ENCODE measurements at regions not wholly inside any gene's neighbourhood (a gene's known extent, or its start where the extent isn't known, plus 50 kb on each side); places are given as distances from the start of the nearest gene placed in this dataset.

GRCh38 chr2:16615687-16616615, 49.7 kb downstream of the CYRIA start:
- TF ChIP-seq POLR2AphosphoS5 (IDR thresholded peaks at IDR 0.05; ENCODE audit: low read depth, low read length) (no peak), TAF1 (IDR thresholded peaks at IDR 0.05; ENCODE audit: borderline replicate concordance, insufficient read depth, low read length) (no peak)
- TF ChIP-seq, protein P1, sequence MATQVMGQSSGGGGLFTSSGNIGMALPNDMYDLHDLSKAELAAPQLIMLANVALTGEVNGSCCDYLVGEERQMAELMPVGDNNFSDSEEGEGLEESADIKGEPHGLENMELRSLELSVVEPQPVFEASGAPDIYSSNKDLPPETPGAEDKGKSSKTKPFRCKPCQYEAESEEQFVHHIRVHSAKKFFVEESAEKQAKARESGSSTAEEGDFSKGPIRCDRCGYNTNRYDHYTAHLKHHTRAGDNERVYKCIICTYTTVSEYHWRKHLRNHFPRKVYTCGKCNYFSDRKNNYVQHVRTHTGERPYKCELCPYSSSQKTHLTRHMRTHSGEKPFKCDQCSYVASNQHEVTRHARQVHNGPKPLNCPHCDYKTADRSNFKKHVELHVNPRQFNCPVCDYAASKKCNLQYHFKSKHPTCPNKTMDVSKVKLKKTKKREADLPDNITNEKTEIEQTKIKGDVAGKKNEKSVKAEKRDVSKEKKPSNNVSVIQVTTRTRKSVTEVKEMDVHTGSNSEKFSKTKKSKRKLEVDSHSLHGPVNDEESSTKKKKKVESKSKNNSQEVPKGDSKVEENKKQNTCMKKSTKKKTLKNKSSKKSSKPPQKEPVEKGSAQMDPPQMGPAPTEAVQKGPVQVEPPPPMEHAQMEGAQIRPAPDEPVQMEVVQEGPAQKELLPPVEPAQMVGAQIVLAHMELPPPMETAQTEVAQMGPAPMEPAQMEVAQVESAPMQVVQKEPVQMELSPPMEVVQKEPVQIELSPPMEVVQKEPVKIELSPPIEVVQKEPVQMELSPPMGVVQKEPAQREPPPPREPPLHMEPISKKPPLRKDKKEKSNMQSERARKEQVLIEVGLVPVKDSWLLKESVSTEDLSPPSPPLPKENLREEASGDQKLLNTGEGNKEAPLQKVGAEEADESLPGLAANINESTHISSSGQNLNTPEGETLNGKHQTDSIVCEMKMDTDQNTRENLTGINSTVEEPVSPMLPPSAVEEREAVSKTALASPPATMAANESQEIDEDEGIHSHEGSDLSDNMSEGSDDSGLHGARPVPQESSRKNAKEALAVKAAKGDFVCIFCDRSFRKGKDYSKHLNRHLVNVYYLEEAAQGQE (IDR thresholded peaks at IDR 0.05; ENCODE audit: insufficient read depth in 1 of 2, low read depth in 2 of 2, low read length in 2 of 2) = no peak
